ENCODE measurements at regions not wholly inside any gene's neighbourhood (a gene's known extent, or its start where the extent isn't known, plus 50 kb on each side); places are given as distances from the start of the nearest gene placed in this dataset.

DNA sequence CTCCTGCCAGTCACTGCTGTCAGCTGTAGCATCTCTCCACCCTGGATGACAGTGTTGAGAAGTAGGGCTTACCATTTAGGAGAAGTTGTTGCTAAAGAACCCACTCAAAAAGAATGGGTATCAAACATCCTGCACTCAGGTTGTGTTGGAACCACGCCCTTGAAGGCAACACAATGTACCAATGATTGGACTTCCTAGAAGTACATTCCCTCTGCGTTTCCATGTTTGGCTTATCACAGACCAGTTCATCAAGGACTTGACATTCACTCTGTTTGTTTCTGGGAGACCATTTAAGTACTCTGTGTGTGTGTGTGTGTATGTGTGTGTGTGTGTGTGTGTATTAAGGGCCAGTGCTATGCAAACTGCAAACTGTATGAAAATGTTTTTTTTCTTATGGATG lies 200.6 kb upstream of the GATB start:
- ChIA-PET CTCF (no interaction called here), POLR2A (no interaction called here)
- DNase-seq (no peak), ATAC-seq (ENCODE audit: low read depth) (no peak)
- 89% methylated on average over 1 of the region's 2 CpGs for WGBS (ENCODE audit: insufficient coverage)
- Histone ChIP-seq H3K27me3 (replicated peaks in 1 of 4; ENCODE audit: control extremely low read depth in 1 of 4, control insufficient read depth in 3 of 4, insufficient read depth in 4 of 4, low read length in 3 of 4) (peaks cover 0 to 3% (median 0%) of the 10 kb centered on the region in 4 experiments), H3K9me3 (ENCODE audit: control extremely low read depth in 1 of 3, control insufficient read depth in 2 of 3, insufficient read depth in 1 of 3, low read length in 2 of 3) (no peaks in the 10 kb centered on the region), H3K36me3 (replicated peaks in 1 of 2; ENCODE audit: control extremely low read depth in 1 of 2, control insufficient read depth in 1 of 2, extremely low read depth in 1 of 2, insufficient read depth in 2 of 2, low read length in 1 of 2) (no peaks in the 10 kb centered on the region), H4K20me1 (ENCODE audit: control insufficient read depth, insufficient read depth, low read length, poor library complexity, severe bottlenecking) (no peaks in the 10 kb centered on the region), H3K4me2 (replicated peaks; ENCODE audit: low read depth, low read length, poor library complexity, severe bottlenecking) (no peak overlapping the region), H3K4me3 (ENCODE audit: control extremely low read depth in 1 of 5, extremely low read depth in 1 of 5, insufficient read depth in 1 of 5, low read depth in 2 of 5, low read length in 4 of 5) (no peak overlapping the region), H3K27ac (ENCODE audit: low read length in 2 of 2) (no peak overlapping the region), H3K4me1 (ENCODE audit: control insufficient read depth in 2 of 2, insufficient read depth in 2 of 2, low read length in 2 of 2) (no peaks in the 10 kb centered on the region), H2AFZ (ENCODE audit: insufficient read depth, low read depth, low read length, poor library complexity, severe bottlenecking) (no peak overlapping the region), H3K9ac (ENCODE audit: low read length) (no peak overlapping the region), H3K79me2 (ENCODE audit: control insufficient read depth, insufficient read depth, low read length) (no peaks in the 10 kb centered on the region)
- H3K4me3 Mint-ChIP-seq, result no peak overlapping the region
- intact Hi-C loops (cut with micrococcal nuclease), result no loop called here
- no peaks in the 10 kb centered on the region for H3K27me3 Mint-ChIP-seq
- no peaks in the 10 kb centered on the region for H3K4me1 Mint-ChIP-seq
- no peak overlapping the region for H3K27ac Mint-ChIP-seq
- TF ChIP-seq EZH2 (IDR thresholded peaks at IDR 0.05; ENCODE audit: borderline replicate concordance, insufficient read depth, low read depth, low read length, poor library complexity, severe bottlenecking), result no peak
- TF ChIP-seq, protein P1, sequence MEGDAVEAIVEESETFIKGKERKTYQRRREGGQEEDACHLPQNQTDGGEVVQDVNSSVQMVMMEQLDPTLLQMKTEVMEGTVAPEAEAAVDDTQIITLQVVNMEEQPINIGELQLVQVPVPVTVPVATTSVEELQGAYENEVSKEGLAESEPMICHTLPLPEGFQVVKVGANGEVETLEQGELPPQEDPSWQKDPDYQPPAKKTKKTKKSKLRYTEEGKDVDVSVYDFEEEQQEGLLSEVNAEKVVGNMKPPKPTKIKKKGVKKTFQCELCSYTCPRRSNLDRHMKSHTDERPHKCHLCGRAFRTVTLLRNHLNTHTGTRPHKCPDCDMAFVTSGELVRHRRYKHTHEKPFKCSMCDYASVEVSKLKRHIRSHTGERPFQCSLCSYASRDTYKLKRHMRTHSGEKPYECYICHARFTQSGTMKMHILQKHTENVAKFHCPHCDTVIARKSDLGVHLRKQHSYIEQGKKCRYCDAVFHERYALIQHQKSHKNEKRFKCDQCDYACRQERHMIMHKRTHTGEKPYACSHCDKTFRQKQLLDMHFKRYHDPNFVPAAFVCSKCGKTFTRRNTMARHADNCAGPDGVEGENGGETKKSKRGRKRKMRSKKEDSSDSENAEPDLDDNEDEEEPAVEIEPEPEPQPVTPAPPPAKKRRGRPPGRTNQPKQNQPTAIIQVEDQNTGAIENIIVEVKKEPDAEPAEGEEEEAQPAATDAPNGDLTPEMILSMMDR (IDR thresholded peaks at IDR 0.05), result no peak
- no peaks in the 10 kb centered on the region for H3K9me3 Mint-ChIP-seq (ENCODE audit: insufficient read depth)

DNA sequence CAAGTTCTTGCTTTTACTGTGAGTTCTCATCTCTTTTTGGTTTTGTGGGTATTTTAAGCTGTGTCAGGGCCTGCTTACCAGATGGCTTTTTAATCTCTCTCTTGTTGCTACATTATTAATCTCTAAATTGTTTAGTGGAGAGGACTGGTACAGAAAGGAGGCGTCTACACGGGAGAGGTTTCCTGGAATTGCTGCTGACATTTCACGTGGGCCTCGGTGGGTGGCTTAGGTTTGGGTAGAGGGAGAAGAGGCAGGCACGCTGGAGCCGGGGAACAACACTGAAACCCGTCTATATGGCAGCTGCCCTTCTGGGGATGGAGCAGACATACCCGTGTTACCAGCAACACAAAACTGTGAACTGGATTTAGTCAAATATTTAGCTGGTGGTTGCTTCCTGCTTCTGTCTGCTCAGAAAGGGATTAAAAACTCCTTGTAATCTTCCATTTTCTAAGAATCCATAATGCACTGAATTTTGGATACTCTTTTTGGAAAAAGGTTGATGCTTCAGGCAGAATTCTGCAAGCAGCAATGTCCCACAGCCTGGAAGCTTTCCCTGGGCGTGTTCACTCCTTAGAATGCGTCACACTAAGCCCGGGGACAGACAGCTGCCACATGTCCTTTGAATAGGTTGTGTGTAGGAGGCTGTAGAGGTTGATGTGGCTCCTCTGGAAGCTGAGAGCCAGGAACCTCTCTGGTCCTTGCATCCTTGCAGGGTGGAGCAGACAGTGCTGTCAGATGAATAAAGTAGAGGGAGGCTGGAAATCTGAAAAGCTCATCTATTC lies 199.8 kb upstream of the GATB start:
- Mint-ChIP-seq H3K27me3 (no peaks in the 10 kb centered on the region), H3K4me1 (no peaks in the 10 kb centered on the region), H3K9me3 (ENCODE audit: insufficient read depth) (no peaks in the 10 kb centered on the region), H3K4me3 (no peak overlapping the region), H3K27ac (no peak overlapping the region)
- no peaks in the 10 kb centered on the region for H3K9me3 ChIP-seq (ENCODE audit: control extremely low read depth in 1 of 3, control insufficient read depth in 2 of 3, insufficient read depth in 1 of 3, low read length in 2 of 3)
- H3K4me1 ChIP-seq (ENCODE audit: control insufficient read depth in 2 of 2, insufficient read depth in 2 of 2, low read length in 2 of 2), result no peaks in the 10 kb centered on the region
- no peaks in the 10 kb centered on the region for H3K36me3 ChIP-seq (replicated peaks in 1 of 2; ENCODE audit: control extremely low read depth in 1 of 2, control insufficient read depth in 1 of 2, extremely low read depth in 1 of 2, insufficient read depth in 2 of 2, low read length in 1 of 2)
- ChIA-PET CTCF (no interaction called here), POLR2A (no interaction called here)
- no peak for TF ChIP-seq EZH2 (IDR thresholded peaks at IDR 0.05; ENCODE audit: borderline replicate concordance, insufficient read depth, low read depth, low read length, poor library complexity, severe bottlenecking)
- TF ChIP-seq, protein P1 (IDR thresholded peaks at IDR 0.05), result no peak
- no peak overlapping the region for H3K4me2 ChIP-seq (replicated peaks; ENCODE audit: low read depth, low read length, poor library complexity, severe bottlenecking)
- H3K27ac ChIP-seq (ENCODE audit: low read length in 2 of 2), result no peak overlapping the region
- H2AFZ ChIP-seq (ENCODE audit: insufficient read depth, low read depth, low read length, poor library complexity, severe bottlenecking), result no peak overlapping the region
- no peaks in the 10 kb centered on the region for H3K79me2 ChIP-seq (ENCODE audit: control insufficient read depth, insufficient read depth, low read length)
- no peak overlapping the region for H3K9ac ChIP-seq (ENCODE audit: low read length)
- 90% methylated on average over 10 of the region's 11 CpGs for WGBS (ENCODE audit: insufficient coverage)
- ATAC-seq (ENCODE audit: low read depth) (no peak), DNase-seq (no peak)
- no peak overlapping the region for H3K4me3 ChIP-seq (ENCODE audit: control extremely low read depth in 1 of 5, extremely low read depth in 1 of 5, insufficient read depth in 1 of 5, low read depth in 2 of 5, low read length in 4 of 5)
- intact Hi-C loops (cut with micrococcal nuclease), result no loop called here
- H4K20me1 ChIP-seq (ENCODE audit: control insufficient read depth, insufficient read depth, low read length, poor library complexity, severe bottlenecking), result no peaks in the 10 kb centered on the region
- peaks cover 0 to 3% (median 0%) of the 10 kb centered on the region in 4 experiments for H3K27me3 ChIP-seq (replicated peaks in 1 of 4; ENCODE audit: control extremely low read depth in 1 of 4, control insufficient read depth in 3 of 4, insufficient read depth in 4 of 4, low read length in 3 of 4)

Data from B cell (primary cell).